ENCODE measurements at regions not wholly inside any gene's neighbourhood (a gene's known extent, or its start where the extent isn't known, plus 50 kb on each side); places are given as distances from the start of the nearest gene placed in this dataset.

GRCh38 chr5:17925276-17925675 is 291.0 kb downstream of the TAF11L14 start:
- Histone ChIP-seq H3K56ac (replicated peaks; ENCODE audit: insufficient read length, low read depth, low read length) (no peak overlapping the region), H3K4me3 (ENCODE audit: extremely low read depth in 1 of 4, insufficient read depth in 2 of 4, low read depth in 3 of 4, low read length in 4 of 4) (no peak overlapping the region), H2BK20ac (ENCODE audit: low read length) (no peak overlapping the region), H2BK12ac (ENCODE audit: low read depth, low read length) (no peak overlapping the region), H3K27ac (ENCODE audit: low read depth, low read length) (no peak overlapping the region), H3K9me3 (ENCODE audit: insufficient read depth in 2 of 2, low read depth in 1 of 2, low read length in 1 of 2) (no peaks in the 10 kb centered on the region), H2BK15ac (ENCODE audit: low read length) (0 out of 2 replicates have a peak overlapping the region, but pooled peaks have one; percentile 48), H3K79me1 (ENCODE audit: low read depth, low read length) (no peaks in the 10 kb centered on the region), H4K8ac (ENCODE audit: extremely low read depth, insufficient read depth, low read length) (no peak overlapping the region), H3K27me3 (replicated peaks in 1 of 4; ENCODE audit: control insufficient read depth in 3 of 4, extremely low read depth in 1 of 4, insufficient read depth in 3 of 4, low read length in 3 of 4) (no peaks in the 10 kb centered on the region), H4K91ac (replicated peaks; ENCODE audit: insufficient read length, low read length) (no peak overlapping the region), H2BK120ac (replicated peaks; ENCODE audit: low read depth, low read length) (no peak overlapping the region), H4K5ac (ENCODE audit: insufficient read length, low read depth, low read length) (no peak overlapping the region), H3K18ac (ENCODE audit: extremely low read depth, low read length) (no peak overlapping the region), H3K4ac (replicated peaks; ENCODE audit: insufficient read length, low read depth, low read length) (no peak overlapping the region), H2AK5ac (ENCODE audit: low read depth, low read length) (no peak overlapping the region), H3K4me2 (ENCODE audit: insufficient read depth in 1 of 2, low read depth in 2 of 2, low read length in 2 of 2) (no peak overlapping the region), H3K4me1 (replicated peaks in 1 of 4; ENCODE audit: control insufficient read depth in 3 of 4, insufficient read depth in 4 of 4, low read length in 3 of 4) (no peaks in the 10 kb centered on the region), H3K79me2 (ENCODE audit: control insufficient read depth in 1 of 2, insufficient read depth in 2 of 2, low read length in 2 of 2) (no peaks in the 10 kb centered on the region), H3K23ac (ENCODE audit: insufficient read length) (no peak overlapping the region), H3K23me2 (ENCODE audit: low read depth, low read length) (no peaks in the 10 kb centered on the region), H3K14ac (ENCODE audit: insufficient read length) (no peak overlapping the region), H3K36me3 (ENCODE audit: control insufficient read depth in 2 of 4, insufficient read depth in 4 of 4, low read length in 3 of 4) (no peaks in the 10 kb centered on the region), H3K9ac (replicated peaks in 1 of 4; ENCODE audit: extremely low read depth in 1 of 4, low read depth in 3 of 4, low read length in 3 of 4) (no peak overlapping the region), H2AFZ (ENCODE audit: low read length) (0 out of 2 replicates have a peak overlapping the region, but pooled peaks have one; percentile 59), H4K20me1 (replicated peaks in 1 of 2; ENCODE audit: control insufficient read depth in 1 of 2, insufficient read depth in 2 of 2, low read length in 2 of 2) (no peaks in the 10 kb centered on the region), H2BK5ac (ENCODE audit: low read depth, low read length) (no peak overlapping the region)
- DNase-seq (ENCODE audit: low read depth in 1 of 2, low spot score in 2 of 2) (no peak), FAIRE-seq (no peak)
- 99% methylated on average over 4 of the region's 4 CpGs; no CpG with 5 or more reads in 1 of the 2 experiments for WGBS, 2 experiments (ENCODE audit: extremely low coverage in 1 of 2, insufficient coverage in 1 of 2, insufficient read length in 1 of 2, insufficient replicate concordance in 2 of 2, low coverage in 1 of 2, low lambda C conversion rate in 2 of 2, missing lambda C conversion rate in 1 of 2)
- POLR2A ChIA-PET (ENCODE audit: partially characterized antibody), result no interaction called here
- CTCF ChIA-PET (ENCODE audit: partially characterized antibody), result no interaction called here
- no peak for TF ChIP-seq SP4 (IDR thresholded peaks at IDR 0.05; ENCODE audit: low read length)

Data from H1 (cell line).